Left renal pelvis (tissue), 4 donors: ENCODE measurements at regions not wholly inside any gene's neighbourhood (a gene's known extent, or its start where the extent isn't known, plus 50 kb on each side); places are given as distances from the start of the nearest gene placed in this dataset.
"Not testable (repeated sequence)": the region's sequence is repeated elsewhere in the genome, so short reads cannot be mapped to it uniquely, and the experiment has no call there.

Experiments used
- DNase-seq, 4 donors: peaks; one replicate each; pipeline ENCODE4 v3.0.0-alpha.2; 2013; ENCODE audit warnings: low read depth in 4 of 4, low spot score in 3 of 4

DNA sequence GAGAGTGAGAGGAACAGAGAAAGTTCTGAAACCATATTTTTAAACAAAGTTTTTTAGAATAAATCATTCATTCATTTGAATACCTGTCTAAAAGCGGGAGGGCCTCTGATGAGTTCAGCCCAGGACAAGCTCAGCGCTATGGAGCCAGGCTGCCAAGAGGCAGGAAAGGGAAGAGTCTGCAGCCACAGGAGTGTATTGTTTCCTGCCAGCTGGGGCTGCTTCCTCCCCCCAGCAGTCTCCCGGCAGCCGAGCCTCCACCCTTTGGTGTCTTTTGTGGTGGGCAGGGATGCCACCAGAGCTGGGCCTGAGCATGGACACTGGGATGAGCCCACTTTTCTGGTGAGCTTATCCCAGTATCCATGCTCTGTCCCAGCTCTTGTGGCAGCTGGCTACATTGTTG is 199.5 kb upstream of the TPRG1 start:
- no peak for DNase-seq

DNA sequence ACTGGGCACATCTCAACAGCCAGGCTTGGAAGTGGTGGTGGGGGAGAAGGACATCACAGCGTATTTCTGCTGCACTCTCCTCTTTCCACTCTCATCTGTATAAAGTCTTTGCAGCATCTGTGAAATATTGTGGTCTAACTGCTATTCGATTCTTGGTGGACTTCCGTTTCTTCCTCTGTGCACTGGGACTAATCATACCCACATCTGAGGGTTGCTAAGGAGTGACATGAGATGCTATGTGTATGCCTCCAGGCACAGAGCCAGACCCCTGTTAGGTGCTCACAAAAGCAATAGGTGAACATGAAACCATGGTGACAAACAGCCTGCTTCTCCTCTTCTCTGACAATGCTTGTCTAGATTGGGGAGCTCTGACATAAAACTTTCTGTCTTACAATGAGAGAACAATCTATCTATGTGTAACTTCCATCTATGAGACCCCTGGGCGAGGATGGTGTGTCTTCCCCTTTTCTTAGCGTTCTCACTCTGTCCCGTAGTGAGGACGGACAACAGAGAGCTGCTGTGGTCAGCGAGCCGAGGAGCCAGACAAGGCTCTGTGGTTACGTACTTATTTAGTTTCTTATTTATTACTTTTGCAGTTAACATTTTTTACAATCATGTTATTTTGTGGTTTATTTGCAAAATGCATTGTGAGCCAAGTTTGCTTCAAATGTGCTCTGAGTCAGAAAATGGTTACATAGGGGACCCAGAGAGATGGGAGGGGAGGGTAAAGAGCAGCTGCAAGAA is 196.7 kb upstream of the TPRG1 start:
- no peak for DNase-seq

DNA sequence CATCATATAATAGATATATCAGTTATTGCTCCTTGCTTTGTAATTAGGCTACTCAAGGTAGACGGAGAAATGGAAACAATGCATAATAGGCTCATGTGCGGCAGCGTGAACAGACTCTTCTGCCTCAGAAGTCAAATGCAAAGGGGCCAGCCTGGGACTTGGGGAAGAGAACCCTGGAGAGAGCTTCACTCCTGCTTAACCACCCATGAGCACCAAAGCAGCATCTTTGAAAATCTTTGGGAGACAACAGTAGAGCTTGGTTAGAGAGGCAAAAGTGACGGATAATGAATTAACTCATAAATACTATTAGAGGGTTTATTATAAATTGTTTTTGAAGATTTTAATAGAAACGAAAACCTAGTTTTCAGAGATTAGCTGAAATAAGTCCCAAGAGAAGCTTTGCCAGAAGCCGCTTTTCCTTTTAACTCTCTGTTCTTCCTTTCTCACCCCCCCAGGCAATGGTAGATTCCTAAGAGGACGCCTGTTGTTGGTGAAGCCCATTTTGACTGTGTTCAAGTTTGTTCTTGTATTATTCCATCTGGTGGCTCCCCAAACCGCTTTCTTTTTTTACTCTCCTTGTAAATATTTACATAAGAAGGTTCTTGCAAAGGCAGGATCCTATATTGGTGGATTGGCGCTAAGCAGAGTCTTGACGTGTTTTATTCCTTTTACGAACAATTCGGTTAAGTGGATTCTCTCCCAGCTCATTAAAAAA is 196.0 kb upstream of the TPRG1 start:
- DNase-seq = no peak

DNA sequence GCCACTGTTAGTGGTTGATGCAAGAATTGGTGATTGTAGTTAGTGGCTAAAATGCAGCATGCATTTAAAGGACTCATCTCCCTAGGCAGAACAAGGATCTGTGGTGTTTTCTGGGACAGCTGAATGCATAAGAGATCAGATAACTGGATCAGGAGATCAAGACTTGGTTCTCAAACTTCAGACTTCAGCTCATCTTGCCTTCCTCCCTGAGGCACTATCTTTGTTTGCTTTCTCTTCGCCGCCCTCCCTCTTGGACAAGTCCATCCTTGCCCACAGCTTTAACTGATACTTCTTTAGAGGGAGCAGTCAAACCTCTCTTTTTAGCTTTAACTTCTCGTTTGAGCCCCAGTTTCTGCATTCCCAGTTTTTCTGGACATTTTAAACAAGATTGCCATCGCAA is 195.4 kb upstream of the TPRG1 start:
- no peak for DNase-seq

DNA sequence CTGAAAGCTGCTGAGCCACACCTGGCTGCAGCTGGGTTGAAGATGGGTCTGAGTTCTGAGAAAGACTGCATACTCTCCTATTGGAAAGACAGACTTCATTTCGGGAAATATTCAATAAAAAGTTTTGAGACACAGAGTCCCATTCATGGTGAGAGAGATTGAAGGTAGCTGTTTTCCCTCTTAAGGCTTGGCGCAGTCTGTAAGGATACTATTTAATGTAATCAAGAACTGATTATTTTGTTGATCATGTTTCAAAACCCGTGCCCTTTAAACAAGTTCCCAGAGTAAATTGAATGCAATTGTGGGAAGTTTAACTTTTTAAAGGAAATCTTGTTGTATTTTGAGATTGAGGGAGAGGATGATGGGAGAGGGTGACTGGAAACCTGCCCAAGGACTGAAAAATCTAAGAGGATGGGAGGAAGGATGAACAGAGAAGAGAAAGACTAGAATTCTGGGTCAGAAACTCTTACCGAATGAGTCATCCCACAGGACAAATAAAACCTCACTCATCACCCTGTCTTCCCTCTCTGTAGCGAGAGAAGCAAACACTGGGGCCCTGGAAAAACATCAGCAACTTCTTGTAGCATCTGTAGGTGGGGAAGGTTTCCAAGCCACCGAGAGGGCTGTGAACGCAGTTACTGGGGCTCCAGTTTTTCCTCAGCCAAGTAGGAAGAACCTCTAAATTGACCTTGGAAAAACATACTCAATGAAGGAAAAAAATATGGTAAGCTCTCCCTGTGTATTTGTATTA is 193.2 kb upstream of the TPRG1 start:
- DNase-seq = no peak

DNA sequence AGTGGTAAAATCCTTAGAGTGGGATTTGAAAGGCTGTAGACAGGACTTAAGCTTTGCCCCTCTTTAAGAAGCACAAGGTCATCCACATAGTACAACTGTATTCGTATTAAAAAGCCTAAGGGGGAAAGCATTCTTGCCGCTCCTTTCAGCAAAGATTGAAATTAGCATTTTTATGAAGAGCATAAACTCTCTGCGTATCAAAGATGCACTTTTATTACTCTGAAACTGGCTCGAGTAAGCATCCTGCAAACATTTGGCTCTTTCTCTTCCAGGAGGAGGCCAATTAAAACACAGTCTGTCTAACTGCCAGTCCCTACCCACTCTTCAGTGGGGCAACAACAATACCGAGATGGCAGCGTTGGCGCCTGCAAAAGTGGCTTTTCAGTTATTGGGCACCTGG is 192.5 kb upstream of the TPRG1 start:
- DNase-seq = no peak

DNA sequence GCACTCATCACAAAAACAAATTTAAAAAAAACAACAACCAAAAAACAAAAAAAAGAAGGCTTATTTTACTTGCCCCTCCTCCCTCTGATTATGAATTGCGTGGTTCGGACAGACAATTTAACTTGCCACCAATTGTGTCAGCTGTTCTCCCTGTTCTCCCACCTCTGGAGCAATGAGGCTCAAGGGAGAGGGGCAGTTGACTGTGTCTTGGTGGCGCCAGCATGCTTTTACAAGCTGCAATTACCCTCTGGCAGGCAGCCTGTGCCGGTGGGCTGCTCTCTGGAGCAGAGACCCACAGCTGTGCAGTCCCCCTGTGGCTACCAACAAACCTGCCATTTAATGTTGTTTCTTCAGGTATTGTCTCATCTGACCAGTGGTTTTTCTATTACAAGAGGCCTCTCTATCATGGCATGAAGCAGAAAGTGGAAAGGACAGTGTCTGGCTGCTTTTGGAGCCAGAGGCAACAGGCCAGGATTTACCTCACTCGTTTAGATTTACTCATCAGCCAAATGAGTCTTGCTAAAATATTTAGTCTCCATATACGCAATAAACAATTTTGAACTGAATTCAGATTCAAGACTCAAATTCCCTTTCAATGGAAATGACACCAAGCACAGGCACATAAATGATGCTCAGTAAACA is 192.0 kb upstream of the TPRG1 start:
- DNase-seq = peak in 1 of 4 donors; percentile 11

DNA sequence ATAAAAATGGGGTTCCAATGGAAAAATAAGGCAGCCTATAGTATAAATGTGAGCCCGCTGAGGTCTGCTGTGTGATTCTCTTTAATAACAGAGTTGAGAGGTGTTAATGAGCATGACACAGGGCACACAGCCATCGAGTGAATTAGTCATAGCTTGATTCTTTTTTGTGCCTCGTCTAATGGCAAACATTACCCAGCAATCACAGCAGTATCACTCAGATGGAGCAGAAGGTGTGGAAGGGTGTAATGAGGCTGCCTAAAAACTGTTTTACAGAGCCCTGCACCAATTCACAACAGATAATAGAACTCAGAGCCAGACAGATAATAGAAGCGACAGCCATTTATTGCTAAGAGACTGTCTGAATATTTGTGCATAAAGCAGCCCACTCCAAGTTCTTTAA is 178.6 kb upstream of the TPRG1 start:
- no peak for DNase-seq

DNA sequence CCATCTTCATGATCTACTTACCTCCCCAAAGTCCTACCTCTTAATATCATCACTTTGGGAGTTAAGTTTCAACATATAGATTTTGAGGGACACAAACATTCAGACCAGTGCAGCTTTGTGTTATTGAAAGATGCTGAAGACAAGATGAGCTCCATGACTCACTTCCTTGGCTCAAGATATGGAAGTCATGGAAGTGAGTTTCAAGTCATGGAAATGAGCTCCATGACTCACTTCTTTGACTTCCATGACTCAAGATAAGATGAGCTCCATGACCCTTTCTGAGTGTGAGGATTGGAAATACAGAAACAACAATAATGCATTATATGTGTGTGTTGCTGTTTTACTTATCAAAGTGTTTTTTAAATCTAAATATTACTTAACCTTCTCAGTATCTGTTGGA is 170.2 kb upstream of the TPRG1 start:
- DNase-seq = no peak

DNA sequence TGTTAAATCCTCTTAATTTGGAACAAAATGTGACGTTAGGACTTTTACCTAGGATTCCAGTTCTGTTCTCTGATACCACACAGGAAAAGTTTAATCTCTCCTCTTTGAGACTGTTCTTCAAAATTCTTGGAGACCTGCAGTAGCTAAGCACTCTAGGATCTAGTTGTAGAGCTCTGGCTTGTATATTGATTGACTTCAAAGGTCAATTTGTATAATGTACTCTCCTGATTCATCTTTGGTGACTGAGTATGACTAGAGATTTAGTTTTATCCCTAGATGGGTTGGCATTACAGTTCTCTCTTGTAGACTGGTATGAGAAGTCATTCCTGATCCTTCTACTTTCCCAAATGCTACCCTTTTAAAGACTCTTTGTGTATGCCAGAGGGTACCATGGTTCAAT is 168.4 kb upstream of the TPRG1 start:
- no peak for DNase-seq

DNA sequence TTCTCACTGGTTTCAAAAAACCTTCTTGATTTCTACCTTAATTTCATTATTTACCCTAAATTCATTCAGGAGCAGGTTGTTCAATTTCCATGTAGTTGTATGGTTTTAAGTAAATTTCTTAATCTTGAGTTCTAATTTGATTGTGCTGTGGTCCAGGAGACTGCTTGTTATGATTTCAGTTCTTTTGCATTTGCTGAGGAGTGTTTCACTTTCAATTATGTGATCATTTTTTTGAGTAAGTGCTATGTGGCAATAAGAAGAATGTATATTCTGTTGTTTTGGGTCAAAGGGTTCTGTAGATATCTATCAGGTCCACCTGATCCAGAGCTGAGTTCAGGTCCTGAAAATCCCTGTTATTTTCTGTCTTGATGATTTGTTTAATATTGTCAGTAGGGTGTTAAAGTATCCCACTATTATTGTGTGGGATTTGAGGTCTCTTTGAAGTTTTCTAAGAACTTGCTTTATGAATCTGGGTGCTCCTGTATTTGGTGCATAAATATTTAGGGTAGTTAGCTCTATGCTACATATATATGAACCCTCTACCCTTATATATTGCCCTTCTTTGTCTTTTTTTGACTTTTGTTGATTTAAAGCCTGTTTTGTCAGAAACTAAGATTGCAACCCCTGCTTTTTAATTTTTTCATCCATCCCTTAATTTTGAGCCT is 158.4 kb upstream of the TPRG1 start:
- DNase-seq = no peak

DNA sequence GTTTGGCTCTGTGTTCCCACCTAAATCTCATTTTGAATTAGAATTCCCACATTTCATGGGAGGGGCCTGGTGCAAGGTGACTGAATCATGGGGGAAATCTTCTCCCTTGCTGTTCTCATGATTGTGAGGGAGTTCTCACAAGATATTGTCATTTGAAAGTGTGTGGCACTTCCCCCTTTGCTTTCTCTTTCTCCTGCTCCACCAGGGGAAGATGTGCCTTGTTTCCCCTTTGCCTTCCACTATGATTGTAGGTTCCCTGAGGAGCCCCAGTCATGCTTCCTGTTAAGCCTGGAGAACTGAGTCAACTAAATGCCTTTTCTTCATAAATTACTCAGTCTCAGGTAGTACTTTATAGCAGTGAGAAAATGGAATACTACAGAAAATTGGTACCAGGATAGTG is 157.2 kb upstream of the TPRG1 start:
- DNase-seq = no peak

DNA sequence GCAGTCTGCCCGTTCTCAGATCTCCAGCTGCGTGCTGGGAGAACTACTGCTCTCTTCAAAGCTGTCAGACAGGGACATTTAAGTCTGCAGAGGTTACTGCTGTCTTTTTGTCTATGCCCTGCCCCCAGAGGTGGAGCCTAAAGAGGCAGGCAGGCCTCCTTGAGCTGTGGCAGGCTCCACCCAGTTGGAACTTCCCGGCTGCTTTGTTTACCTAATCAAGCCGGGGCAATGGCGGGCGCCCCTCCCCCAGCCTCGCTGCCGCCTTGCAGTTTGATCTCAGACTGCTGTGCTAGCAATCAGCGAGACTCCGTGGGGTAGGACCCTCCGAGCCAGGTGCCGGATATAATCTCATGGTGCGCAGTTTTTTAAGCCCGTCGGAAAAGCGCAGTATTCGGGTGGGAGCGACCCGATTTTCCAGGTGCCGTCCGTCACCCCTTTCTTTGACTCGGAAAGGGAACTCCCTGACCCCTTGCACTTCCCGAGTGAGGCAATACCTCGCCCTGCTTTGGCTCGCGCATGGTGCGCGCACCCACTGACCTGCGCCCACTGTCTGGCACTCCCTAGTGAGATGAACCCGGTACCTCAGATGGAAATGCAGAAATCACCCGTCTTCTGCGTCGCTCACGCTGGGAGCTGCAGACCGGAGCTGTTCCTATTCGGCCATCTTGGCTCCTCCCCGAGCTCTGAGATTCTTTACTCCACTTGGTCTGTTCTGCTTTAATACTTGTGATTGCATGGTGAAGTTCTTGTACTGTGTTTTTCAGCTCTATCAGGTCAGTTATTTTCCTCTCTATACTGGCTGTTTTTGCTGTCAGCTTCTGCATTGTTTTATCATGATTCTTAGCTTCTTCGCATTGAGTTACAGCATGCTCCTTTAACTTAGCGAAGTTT is 148.9 kb upstream of the TPRG1 start:
- DNase-seq = not testable (repeated sequence)

DNA sequence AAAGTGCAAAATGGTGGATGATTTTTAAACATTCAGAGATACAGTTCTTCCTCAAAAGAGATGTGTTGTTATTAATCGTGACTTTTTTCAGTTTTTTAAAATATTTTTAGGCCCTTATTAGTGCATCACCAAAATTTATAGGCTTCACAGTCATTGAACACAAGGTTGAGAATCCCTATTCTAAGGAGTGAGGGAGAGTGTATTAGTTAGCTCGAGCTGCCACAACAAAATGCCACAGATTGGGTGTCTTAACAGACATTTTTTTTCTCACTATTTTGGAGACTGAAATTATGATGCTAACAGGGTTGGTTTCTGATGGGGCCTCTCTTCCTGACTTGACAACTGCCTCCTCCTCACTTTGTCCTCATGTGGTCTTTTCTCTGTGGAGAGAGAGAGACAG is 145.9 kb upstream of the TPRG1 start:
- no peak for DNase-seq

DNA sequence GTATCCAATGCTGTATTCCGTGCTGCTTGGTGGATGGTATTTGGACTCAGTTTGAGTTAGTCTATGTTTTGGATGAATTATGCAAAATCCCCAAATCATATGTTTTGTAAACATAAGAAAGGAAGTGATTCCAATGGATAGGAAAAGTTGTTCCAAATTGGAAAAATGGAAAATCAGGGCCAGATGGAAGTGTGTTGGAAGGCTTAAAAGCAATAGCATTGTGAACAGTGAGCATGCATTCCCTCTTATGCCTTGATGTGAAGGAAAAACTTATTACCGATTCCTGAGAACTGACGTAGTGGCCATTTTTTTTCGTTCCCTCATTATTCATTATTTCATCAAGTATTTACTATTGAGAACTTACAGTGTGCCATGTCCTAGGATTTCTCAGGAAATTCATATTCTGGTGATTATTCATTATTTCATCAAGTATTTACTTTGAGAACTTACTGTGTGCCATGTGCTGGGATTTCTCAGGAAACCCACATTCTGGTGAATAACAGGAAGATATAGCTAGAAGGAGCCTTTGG is 144.1 kb upstream of the TPRG1 start:
- DNase-seq = no peak

DNA sequence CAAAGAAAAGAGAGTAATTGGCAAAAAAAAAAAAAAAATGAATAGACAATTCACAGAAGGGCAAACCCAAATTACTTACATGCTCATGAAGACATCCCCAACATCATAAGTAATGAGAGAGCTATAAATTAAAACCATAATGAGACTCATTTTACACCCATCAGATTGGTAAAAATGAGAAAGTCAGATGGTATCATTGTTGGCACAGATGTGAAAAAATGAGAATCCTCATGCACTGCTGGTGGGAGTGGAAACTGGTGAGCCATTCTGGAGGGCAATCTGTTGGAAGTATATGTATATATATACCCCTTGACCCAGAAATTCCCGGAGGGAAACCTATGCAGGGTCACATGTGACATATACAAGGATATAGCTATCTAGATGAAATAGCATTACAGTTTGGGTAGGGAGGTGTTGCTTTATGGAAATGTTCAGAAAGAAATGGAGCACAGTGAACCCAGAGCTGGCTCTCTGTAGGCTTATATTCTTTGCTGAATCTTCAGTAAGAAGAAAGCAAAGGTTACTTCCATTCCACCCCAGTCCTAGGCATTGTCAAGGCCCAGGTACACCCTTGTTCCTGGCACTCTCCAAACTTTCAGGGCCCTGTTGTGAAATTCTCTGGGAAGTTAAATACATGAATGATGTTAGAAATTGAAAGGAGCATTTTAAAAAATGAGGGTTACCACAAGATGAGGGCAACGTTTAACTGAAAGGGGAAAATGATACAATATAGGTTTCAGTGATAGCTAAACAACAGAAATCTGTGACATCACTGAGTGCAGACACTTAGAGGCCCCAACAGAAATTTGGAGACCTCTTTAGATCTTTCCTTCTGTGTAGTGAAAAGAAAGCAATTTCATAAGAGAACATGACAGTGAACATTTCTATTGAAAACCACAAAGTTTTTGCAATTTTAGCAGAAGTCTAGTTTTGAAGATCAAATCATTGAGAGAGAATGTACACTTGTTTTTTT is 132.7 kb upstream of the TPRG1 start:
- no peak for DNase-seq

DNA sequence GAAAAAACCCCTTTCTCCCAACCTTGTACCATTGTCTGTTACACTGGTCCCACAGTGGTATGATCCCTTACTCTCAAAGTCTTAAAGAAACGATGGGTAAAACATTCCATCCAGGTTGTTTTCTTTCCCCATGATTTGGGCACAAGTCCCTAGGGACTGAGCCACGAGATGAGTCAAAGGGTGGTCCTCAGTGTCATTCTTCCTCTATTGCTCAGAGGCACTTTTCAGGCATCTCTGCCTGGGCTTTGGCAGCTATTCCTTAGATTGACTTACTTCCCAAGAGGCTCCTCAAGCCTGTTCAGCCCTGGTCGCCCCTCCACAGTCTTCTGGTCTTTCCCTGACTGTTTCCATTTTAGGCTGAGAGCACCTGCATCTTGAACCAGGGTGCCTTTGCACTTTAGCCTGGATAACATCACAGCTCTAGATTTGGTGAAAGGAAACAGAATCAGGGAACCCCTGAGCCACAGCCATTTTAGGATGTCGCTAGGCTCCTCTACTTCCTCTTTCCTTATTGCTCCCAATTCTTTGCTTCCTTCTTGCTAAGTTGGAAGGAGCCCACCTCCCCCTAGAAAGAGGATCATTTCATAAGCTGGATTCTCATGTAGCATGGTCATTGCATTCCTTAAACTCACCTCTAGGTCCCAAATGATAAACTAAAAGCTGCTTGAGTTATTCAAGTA is 131.0 kb upstream of the TPRG1 start:
- DNase-seq = no peak
